GM19239 (cell line): ENCODE measurements at regions not wholly inside any gene's neighbourhood (a gene's known extent, or its start where the extent isn't known, plus 50 kb on each side); places are given as distances from the start of the nearest gene placed in this dataset.
"Not testable (repeated sequence)": the region's sequence is repeated elsewhere in the genome, so short reads cannot be mapped to it uniquely, and the experiment has no call there.

Experiments
- DNase-seq: peaks from one replicate; pipeline ENCODE4 v3.0.0; 2011; ENCODE audit warnings: low spot score; ENCODE audit not compliant: insufficient read length
- FAIRE-seq: peaks from 2 replicates; lab custom pipeline; 2011; peaks lifted over from hg19 to GRCh38; lab: Jason Lieb, UNC

DNA sequence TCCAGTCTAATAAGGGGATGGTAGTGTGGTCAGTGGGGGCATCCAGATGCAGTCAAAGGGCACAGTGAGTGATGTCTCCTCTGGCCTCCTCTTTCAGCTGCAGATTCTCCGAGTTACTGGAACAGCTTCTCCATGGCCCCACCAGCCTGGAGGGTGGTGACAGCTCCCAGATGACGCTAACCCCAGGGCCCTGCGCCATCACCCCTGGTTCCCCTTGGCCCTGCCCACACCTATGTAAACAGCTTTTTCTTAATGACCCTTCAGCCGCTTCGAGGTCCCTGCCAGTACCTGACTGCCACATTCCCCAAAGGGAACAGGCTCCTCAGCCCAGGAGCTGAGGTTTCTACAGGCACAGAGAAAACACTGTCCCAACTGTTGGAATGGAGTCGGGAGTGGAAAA, 235.0 kb downstream of the POTED start:
- DNase-seq, FAIRE-seq: not testable (repeated sequence)

DNA sequence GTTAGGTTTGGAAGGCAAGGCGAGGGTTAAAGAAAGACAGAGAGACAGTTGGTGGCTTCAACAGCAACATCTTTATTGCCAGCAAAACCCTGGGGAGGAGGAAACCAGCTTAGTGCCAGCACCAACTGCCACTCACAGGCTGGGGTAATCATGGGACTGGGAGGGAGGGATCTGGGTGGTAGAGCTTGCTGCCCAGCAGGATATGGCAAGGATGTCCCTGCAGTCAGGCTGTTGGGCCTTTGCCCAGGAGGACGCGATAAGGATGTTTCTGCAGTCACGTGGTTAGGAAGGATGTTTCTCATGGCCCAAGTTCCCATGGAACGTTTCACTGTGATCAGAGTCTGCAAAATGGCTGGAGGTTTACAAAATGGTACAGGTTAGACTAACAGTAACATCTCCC, 233.5 kb downstream of the POTED start:
- not testable (repeated sequence) for FAIRE-seq, DNase-seq

DNA sequence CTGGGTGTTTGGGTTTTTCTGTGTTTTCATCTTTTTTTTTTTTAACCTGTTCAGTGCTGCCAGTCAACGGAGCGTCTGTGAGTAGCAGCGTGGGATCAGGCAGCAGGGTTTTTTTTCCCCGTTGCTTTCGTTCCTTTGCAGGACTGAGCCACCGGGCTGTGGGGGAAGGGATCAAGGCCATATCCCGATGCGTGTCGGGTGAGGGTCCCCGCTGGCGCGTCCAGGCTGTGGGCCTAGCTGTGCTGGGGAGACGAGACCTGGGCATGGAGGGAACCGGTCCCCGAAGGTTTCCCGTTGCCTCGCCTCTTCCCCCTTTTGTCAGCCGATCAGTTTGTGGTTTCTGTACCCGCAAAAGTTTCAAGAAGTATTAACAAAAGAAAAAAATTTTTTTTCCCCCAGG, 218.1 kb downstream of the POTED start:
- not testable (repeated sequence) for DNase-seq, FAIRE-seq

DNA sequence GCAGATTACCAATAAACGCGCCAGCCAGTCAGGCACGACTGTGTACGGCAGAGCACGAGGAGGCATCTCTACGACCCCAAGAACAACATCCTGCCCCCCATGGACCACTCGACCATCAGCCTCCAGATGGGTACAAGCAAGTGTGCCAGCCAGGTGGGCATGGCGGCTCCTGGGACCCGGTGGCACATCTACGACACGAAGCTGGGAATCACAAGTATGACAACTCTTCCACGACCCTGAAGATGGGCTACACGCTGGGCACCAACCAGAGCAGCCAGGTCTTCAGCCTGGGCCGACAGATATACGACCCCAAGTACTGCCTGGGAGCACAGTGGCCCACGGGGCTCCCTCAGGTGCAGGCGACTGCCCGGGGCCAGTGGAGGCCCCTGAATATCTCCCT, 217.6 kb downstream of the POTED start:
- DNase-seq (no peak), FAIRE-seq (no peak)

DNA sequence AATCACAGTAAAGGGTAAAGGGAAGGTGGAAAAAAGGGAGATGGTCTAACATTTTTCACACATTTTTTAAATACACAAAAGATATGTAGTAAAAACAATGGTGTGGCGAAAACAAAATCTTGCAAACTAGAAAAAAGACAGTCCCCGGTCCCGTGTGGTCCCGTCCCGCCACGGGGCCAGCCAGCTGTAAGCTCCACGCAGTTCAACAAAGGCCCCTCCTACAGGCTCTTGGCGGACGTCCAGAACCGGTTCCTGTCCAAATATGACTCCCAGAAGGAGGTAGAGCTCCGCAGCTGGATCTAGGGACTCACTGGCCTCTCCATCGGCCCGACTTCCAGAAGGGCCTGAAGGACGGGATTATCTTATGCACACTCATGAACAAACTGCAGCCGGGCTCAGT, 216.9 kb downstream of the POTED start:
- not testable (repeated sequence) for FAIRE-seq, DNase-seq

DNA sequence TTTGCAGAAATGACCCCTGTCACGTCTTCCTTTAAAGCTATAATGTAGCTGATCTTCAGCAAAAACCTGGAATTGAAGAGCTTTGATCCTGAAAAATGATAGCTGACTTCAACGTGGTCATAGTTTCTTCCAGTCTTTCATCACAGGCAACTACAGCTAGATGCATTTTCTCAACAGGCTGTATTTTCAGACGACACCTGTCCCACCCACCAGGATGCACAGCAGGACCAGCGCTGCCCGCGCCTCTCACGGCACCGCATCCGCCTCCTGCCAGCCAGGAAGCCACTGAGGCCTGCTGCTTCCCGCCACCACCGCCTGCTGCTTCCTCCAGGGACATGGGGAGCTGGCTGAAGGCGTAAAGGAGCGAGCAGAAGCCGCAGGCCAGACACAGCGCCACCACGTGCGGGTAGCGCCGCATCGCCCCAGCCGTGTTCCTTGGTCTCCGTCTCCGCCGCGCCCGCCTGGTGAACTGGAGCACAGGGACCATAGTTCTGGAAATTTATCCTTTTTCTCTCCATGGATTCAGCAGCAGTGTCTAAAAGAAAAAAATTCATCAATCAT, 215.7 kb downstream of the POTED start:
- not testable (repeated sequence) for DNase-seq, FAIRE-seq

DNA sequence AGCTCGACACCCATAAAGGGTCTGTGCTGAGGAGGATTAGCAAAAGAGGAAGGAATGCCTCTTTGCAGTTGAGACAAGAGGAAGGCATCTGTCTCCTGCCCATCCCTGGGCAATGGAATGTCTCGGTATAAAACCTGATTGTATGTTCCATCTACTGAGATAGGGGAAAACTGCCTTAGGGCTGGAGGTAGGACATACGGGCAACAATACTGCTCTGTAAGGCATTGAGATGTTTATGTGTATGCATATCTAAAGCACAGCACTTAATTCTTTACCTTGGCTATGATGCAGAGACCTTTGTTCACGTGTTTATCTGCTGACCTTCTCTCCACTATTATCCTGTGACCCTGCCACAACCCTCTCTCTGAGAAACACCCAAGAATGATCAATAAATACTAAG, 210.7 kb downstream of the POTED start:
- DNase-seq, FAIRE-seq: not testable (repeated sequence)

DNA sequence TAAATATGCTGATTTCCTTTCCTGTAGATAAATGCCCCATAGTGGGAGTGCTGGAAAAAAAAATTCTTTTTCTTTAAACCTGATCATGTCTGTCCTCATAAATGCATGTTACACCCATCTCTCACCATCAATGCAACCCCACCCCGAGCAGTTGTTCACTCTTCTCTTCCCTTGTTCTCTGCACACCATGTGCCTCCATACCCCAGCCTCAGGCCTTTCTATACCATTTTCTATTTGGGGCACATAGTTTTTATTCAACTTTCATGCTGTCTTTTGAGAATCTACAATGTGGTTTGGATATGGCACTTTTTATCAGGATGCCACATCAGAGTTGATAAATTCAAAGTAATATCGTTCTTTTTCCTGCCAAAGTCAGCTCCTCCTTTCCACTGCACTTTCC, 202.6 kb downstream of the POTED start:
- FAIRE-seq, DNase-seq: not testable (repeated sequence)

DNA sequence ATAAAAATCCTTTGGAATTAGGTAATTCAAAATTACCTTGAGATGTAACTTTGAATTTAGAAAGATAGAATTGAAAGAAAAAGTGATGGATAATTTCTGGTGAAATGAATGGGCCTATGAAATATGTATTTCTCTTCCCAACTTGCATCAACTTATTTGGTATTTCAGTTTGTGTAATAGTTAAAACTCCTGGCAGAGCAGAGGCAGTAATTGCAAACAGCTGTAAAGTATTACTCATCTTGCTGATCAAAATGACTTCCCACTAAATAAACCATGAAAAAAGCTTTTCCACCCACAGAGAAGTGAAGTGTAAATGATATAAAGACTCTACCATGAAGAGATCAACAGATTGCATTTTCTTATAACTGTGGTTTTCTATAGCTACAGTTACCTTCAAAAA, 201.0 kb downstream of the POTED start:
- DNase-seq, FAIRE-seq: not testable (repeated sequence)

DNA sequence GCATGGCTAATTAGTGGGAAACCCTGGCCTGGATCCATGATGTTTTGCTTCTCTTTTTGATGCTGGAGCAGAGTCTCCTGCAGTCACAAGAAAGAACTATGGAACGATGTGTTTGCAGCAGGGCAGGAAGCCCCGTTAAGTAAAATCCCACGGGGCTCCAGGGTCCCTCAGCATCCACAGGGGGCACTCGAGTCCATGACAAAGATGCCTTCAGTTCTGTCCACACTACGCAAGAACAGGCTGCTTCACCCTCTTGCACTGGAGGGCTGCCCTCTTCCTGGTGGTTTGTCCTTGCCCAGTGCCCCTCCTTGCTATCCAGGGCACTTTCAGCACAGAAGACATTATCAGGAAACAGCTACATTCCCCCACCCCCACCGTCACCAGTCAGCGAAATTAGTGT, 196.9 kb downstream of the POTED start:
- FAIRE-seq, DNase-seq: not testable (repeated sequence)

DNA sequence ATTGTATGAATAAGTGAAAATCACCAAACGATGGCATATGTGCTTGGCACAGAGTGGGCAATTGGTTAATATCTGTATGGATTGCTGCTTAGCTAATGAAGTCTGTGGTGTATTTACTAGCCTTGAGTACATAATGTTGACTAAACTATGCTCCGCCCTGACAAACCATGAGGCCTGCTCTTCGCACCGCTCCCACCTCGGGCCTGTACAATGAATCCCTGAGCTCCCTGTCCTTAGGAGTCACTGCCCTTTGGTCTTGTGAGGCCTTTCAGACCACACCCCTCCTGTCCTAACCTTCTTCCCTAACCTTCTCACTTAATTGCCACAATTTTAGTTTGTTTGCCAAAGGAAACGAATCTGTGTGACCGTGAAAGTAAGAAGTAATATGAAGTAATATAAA, 193.2 kb downstream of the POTED start:
- not testable (repeated sequence) for FAIRE-seq, DNase-seq
